MM.1S (cell line): ENCODE measurements at regions not wholly inside any gene's neighbourhood (a gene's known extent, or its start where the extent isn't known, plus 50 kb on each side); places are given as distances from the start of the nearest gene placed in this dataset.

ENCODE experiments used
- DNase-seq: peaks from one replicate; pipeline ENCODE4 v3.0.0-alpha.2; 2015
- H2AFZ ChIP-seq: fragments of 300-600 bp; sonication (generic); 2 replicates; pipeline ENCODE4 v1.6.0; 2016; ENCODE audit warnings: antibody characterized with exemption, low read length
- H3F3A ChIP-seq: fragments of 300-600 bp; sonication (generic); 2 replicates; pipeline ENCODE4 v1.6.1; 2016; ENCODE audit warnings: mild to moderate bottlenecking, antibody characterized with exemption, low read length, moderate library complexity, mixed read lengths; ENCODE audit not compliant: insufficient read depth
- H3K27ac ChIP-seq: fragments of 300-600 bp; sonication (generic); 2 replicates; pipeline ENCODE4 v1.5.1; 2016; ENCODE audit warnings: mild to moderate bottlenecking, low read length
- H3K27me3 ChIP-seq: fragments of 300-600 bp; sonication (generic); replicated peaks from 2 replicates; pipeline ENCODE4 v1.6.0; 2016; ENCODE audit warnings: low read length; ENCODE audit not compliant: insufficient read depth
- H3K36me3 ChIP-seq: fragments of 300-600 bp; sonication (generic); replicated peaks from 2 replicates; pipeline ENCODE4 v1.6.1; 2016; ENCODE audit warnings: mild to moderate bottlenecking, low read length, mixed read lengths; ENCODE audit not compliant: insufficient read depth
- H3K4me1 ChIP-seq: fragments of 300-600 bp; sonication (generic); 2 replicates; pipeline ENCODE4 v1.6.1; 2016; ENCODE audit warnings: low read length, mixed read lengths
- H3K4me2 ChIP-seq: fragments of 300-600 bp; sonication (generic); 2 replicates; pipeline ENCODE4 v1.6.0; 2016; ENCODE audit warnings: low read depth, low read length
- H3K4me3 ChIP-seq: fragments of 300-600 bp; sonication (generic); 2 replicates; pipeline ENCODE4 v1.5.1; 2016; ENCODE audit warnings: low read length, mixed read lengths
- H3K79me2 ChIP-seq: fragments of 300-600 bp; sonication (generic); 2 replicates; pipeline ENCODE4 v1.6.1; 2016; ENCODE audit warnings: mixed run types, low read length, mixed read lengths
- H3K9ac ChIP-seq: fragments of 300-600 bp; sonication (generic); 2 replicates; pipeline ENCODE4 v1.6.1; 2016; ENCODE audit warnings: low read length, mixed read lengths
- H3K9me2 ChIP-seq: fragments of 300-600 bp; sonication (generic); replicated peaks from 2 replicates; pipeline ENCODE4 v1.6.1; 2016; ENCODE audit warnings: mild to moderate bottlenecking, low read length, mixed read lengths; ENCODE audit not compliant: insufficient read depth
- H3K9me3 ChIP-seq: fragments of 300-600 bp; sonication (generic); replicated peaks from 2 replicates; pipeline ENCODE4 v1.6.1; 2016; ENCODE audit warnings: mild to moderate bottlenecking, low read length, mixed read lengths; ENCODE audit not compliant: insufficient read depth
- H4K20me1 ChIP-seq: fragments of 300-600 bp; sonication (generic); 2 replicates; pipeline ENCODE4 v1.6.1; 2016; ENCODE audit warnings: mild to moderate bottlenecking, low read length, moderate library complexity, mixed read lengths; ENCODE audit not compliant: insufficient read depth
- EZH2 ChIP-seq: fragments of 300-600 bp; sonication (generic); optimal IDR thresholded peaks from 2 replicates; pipeline ENCODE3; 2017; ENCODE audit warnings: low read depth, mild to moderate bottlenecking, antibody characterized with exemption, low read length, mixed read lengths
- EZH2phosphoT487 ChIP-seq: fragments of 300-600 bp; sonication (generic); IDR thresholded peaks from 2 replicates; pipeline ENCODE4 v1.6.1; 2018; ENCODE audit warnings: antibody characterized with exemption, low read length
- TF ChIP-seq, protein P1 (sequence below): fragments of 300-600 bp; sonication (generic); IDR thresholded peaks from 2 replicates; pipeline ENCODE4 v1.5.1; 2016; ENCODE audit warnings: antibody characterized with exemption, low read length, mixed read lengths

DNA sequence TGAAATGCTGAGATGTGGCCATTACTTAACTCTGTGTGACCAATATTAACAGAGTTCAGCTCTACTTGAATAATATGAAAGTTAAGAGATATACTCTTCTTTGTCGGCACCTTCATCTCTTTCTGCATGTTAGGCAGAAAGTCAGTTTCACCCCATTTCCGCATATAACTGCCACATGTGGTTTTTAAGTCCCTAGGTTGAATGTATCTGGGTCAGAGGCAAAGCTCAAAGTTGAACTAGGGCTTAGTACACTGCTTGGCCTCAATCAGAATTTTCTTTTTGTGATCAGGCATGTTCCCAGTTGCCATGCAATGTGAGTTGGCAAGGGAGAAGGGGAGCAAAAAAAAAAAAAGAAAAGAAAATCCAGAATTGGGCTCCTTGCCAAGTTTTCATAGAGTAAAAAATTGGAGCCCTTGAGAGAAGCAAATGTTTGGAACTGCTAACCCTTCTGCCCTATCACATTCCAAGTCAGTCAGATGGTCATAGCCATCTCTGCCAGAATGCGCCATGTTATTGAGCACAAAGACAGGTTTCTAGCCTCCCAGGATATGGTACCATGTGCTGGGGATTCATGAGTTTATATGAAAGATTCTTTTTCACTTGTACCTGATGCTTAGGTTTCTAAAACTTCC, 251.2 kb upstream of the RORB start:
- no peaks in the 10 kb centered on the region for H3K36me3 ChIP-seq
- H3K27me3 ChIP-seq, result no peaks in the 10 kb centered on the region
- H4K20me1 ChIP-seq, result no peaks in the 10 kb centered on the region
- H3K27ac ChIP-seq, result peak overlapping the region; percentile 50
- H3K9me3 ChIP-seq, result no peaks in the 10 kb centered on the region
- TF ChIP-seq EZH2 (no peak), EZH2phosphoT487 (no peak)
- TF ChIP-seq, protein P1, sequence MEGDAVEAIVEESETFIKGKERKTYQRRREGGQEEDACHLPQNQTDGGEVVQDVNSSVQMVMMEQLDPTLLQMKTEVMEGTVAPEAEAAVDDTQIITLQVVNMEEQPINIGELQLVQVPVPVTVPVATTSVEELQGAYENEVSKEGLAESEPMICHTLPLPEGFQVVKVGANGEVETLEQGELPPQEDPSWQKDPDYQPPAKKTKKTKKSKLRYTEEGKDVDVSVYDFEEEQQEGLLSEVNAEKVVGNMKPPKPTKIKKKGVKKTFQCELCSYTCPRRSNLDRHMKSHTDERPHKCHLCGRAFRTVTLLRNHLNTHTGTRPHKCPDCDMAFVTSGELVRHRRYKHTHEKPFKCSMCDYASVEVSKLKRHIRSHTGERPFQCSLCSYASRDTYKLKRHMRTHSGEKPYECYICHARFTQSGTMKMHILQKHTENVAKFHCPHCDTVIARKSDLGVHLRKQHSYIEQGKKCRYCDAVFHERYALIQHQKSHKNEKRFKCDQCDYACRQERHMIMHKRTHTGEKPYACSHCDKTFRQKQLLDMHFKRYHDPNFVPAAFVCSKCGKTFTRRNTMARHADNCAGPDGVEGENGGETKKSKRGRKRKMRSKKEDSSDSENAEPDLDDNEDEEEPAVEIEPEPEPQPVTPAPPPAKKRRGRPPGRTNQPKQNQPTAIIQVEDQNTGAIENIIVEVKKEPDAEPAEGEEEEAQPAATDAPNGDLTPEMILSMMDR, result no peak
- H3K9ac ChIP-seq, result no peak overlapping the region
- 0 out of 2 replicates have a peak, but pooled peaks cover 8% of the 10 kb centered on the region for H3F3A ChIP-seq
- peak; percentile 91 for DNase-seq
- H3K9me2 ChIP-seq, result no peaks in the 10 kb centered on the region
- H2AFZ ChIP-seq, result no peak overlapping the region
- peak overlapping the region; percentile 29 for H3K4me3 ChIP-seq
- peaks cover 16% of the 10 kb centered on the region for H3K4me1 ChIP-seq
- no peaks in the 10 kb centered on the region for H3K79me2 ChIP-seq
- peak overlapping the region; percentile 48 for H3K4me2 ChIP-seq

DNA sequence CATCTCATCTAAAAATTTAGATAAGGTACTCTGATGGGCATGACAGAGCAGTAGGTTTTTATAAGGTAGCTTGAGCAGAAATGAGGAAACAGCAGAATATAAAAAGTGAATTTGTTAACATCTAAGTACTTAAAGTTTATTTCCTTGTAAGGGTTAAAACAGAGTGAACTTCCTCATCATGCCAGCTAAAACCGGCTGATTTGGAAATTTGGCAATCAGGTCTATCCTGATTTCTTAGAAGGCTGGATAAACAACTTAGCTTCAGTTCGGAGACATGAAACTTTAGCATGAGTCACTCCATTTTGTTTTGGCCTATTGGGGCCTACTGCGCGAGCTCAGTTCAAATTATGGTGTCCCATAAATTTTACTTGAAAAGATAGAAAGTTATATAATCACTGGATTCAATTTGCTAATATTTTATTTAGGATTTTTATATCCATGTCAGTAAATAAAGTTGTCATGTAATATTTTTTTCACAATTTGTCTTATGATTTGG, 241.6 kb upstream of the RORB start:
- H3K4me3 ChIP-seq, result no peak overlapping the region
- H3K27me3 ChIP-seq, result no peaks in the 10 kb centered on the region
- no peaks in the 10 kb centered on the region for H3K79me2 ChIP-seq
- no peak overlapping the region for H3K4me2 ChIP-seq
- H3K4me1 ChIP-seq, result no peaks in the 10 kb centered on the region
- H3K36me3 ChIP-seq, result no peaks in the 10 kb centered on the region
- H3F3A ChIP-seq, result no peaks in the 10 kb centered on the region
- H4K20me1 ChIP-seq, result no peaks in the 10 kb centered on the region
- DNase-seq, result no peak
- no peak overlapping the region for H3K27ac ChIP-seq
- no peaks in the 10 kb centered on the region for H3K9me2 ChIP-seq
- no peak overlapping the region for H3K9ac ChIP-seq
- TF ChIP-seq, protein P1, result no peak
- no peak for TF ChIP-seq EZH2
- TF ChIP-seq EZH2phosphoT487, result no peak
- no peak overlapping the region for H2AFZ ChIP-seq
- no peaks in the 10 kb centered on the region for H3K9me3 ChIP-seq

DNA sequence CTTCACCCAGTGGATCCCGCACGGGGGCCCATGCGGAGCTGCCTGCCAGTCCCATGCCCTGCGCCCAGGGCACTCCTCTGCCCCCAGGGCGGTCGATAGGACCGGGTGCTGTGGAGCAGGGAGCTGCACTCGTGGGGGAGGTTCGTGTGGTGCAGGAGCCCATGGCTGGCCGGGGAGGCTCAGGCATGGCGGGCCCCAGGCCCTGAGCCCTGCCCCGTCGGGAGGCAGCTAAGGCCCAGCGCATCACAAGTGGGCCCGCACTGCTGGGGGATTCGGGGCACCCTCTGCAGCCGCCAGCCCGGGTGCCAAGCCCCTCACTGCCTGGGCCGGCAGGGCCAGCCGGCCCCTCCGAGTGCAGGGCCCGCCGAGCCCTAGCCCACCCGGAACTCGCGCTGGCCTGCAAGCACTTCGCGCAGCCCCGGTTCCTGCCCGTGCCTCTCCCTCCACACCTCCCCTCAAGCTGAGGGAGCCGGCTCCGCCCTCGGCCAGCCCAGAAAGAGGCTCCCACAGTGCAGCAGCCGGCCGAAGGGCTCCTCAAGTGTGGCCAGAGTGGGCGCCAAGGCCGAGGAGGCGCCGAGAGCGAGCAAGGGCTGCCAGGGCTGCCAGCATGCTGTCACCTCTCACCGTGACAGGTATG, 221.1 kb upstream of the RORB start:
- H3K9ac ChIP-seq, result no peak overlapping the region
- no peak overlapping the region for H3K27ac ChIP-seq
- H4K20me1 ChIP-seq, result no peaks in the 10 kb centered on the region
- no peaks in the 10 kb centered on the region for H3K9me2 ChIP-seq
- no peaks in the 10 kb centered on the region for H3K27me3 ChIP-seq
- TF ChIP-seq, protein P1, result no peak
- TF ChIP-seq EZH2, result no peak
- TF ChIP-seq EZH2phosphoT487, result no peak
- H3K79me2 ChIP-seq, result no peaks in the 10 kb centered on the region
- no peak overlapping the region for H2AFZ ChIP-seq
- no peaks in the 10 kb centered on the region for H3K36me3 ChIP-seq
- no peak overlapping the region for H3K4me2 ChIP-seq
- H3K4me1 ChIP-seq, result peaks cover 16% of the 10 kb centered on the region
- no peak overlapping the region for H3K4me3 ChIP-seq
- no peak for DNase-seq
- peaks cover 3% of the 10 kb centered on the region; the same call in 1 of the 2 replicates for H3F3A ChIP-seq
- no peaks in the 10 kb centered on the region for H3K9me3 ChIP-seq
